ENCODE measurements at regions not wholly inside any gene's neighbourhood (a gene's known extent, or its start where the extent isn't known, plus 50 kb on each side); places are given as distances from the start of the nearest gene placed in this dataset.

GRCh38 chr1:228683428-228683827, 51.9 kb upstream of the RHOU start (continued):
- TF ChIP-seq IRF3 (IDR thresholded peaks at IDR 0.05; ENCODE audit: low read depth, low read length) (no peak), GATA2 (CRISPR knock-in tag; IDR thresholded peaks at IDR 0.05) (no peak), TCF12 (IDR thresholded peaks at IDR 0.05) (no peak), FOXJ3 (CRISPR knock-in tag; IDR thresholded peaks at IDR 0.05) (no peak), POLR2AphosphoS5 (IDR thresholded peaks at IDR 0.05; ENCODE audit: low read depth, low read length) (no peak), NRF1 (IDR thresholded peaks at IDR 0.05; ENCODE audit: low read depth, low read length) (no peak), FOSL2 (IDR thresholded peaks at IDR 0.05; ENCODE audit: borderline replicate concordance, low read depth) (no peak), SMC3 (IDR thresholded peaks at IDR 0.05; ENCODE audit: low read depth, low read length) (no peak), USF2 (IDR thresholded peaks at IDR 0.05; ENCODE audit: borderline replicate concordance, low read depth, low read length) (no peak)

DNA sequence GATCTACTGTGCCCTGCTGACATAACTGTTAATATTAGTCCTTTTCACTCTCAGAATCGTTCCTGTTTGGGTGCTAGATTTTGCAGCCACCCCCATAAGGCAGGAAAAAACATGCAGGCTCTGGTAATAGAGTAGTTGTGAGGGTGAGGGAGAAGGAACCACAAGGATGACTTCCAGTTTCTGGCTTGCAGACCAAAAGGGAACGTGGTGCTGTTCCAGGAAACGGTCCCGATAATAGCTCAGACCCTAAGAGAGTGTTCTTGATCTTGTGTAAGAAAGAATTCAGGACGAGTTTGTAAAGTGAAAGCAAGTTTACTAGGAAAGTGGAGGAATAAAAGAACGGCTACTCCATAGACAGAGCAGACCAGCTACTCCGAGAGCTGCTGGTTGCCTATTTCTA, 50.7 kb upstream of the RHOU start:
- Histone ChIP-seq H4K20me1 (ENCODE audit: insufficient read depth) (no peaks in the 10 kb centered on the region), H3F3A (replicated peaks; ENCODE audit: insufficient read depth) (no peaks in the 10 kb centered on the region), H3K4me2 (no peak overlapping the region), H3K27ac (ENCODE audit: low read depth in 2 of 2, low read length in 1 of 2) (no peak overlapping the region), H3K4me1 (ENCODE audit: control insufficient read depth in 1 of 2, insufficient read depth in 2 of 2, low read depth in 1 of 2, low read length in 1 of 2) (no peaks in the 10 kb centered on the region), H3K79me2 (ENCODE audit: insufficient read depth) (no peaks in the 10 kb centered on the region), H3K9me2 (no peaks in the 10 kb centered on the region), H3K4me3 (ENCODE audit: low read depth in 2 of 2, low read length in 1 of 2) (no peak overlapping the region), H3K36me3 (replicated peaks in 1 of 2; ENCODE audit: control insufficient read depth in 1 of 2, insufficient read depth in 2 of 2, low read length in 1 of 2) (no peaks in the 10 kb centered on the region), H3K9ac (no peak overlapping the region), H3K27me3 (ENCODE audit: insufficient read depth) (no peaks in the 10 kb centered on the region), H3K9me3 (no peaks in the 10 kb centered on the region), H2AFZ (ENCODE audit: low read depth) (no peak overlapping the region)
- CTCF ChIA-PET = interaction anchor here (0.9 to 1.1 kb wide), 2 partner anchors 9 to 570 kb away, joined by 3 read pairs; no protein-coding TSS in a partner anchor
- no peak for DNase-seq
- POLR2A ChIA-PET = no interaction called here
- WGBS (ENCODE audit: low lambda C conversion rate) = 68% methylated on average over 7 of the region's 7 CpGs
- no peak for TF ChIP-seq TAF1 (IDR thresholded peaks at IDR 0.05; ENCODE audit: borderline replicate concordance, low read depth, low read length)
- TF ChIP-seq, protein P1, sequence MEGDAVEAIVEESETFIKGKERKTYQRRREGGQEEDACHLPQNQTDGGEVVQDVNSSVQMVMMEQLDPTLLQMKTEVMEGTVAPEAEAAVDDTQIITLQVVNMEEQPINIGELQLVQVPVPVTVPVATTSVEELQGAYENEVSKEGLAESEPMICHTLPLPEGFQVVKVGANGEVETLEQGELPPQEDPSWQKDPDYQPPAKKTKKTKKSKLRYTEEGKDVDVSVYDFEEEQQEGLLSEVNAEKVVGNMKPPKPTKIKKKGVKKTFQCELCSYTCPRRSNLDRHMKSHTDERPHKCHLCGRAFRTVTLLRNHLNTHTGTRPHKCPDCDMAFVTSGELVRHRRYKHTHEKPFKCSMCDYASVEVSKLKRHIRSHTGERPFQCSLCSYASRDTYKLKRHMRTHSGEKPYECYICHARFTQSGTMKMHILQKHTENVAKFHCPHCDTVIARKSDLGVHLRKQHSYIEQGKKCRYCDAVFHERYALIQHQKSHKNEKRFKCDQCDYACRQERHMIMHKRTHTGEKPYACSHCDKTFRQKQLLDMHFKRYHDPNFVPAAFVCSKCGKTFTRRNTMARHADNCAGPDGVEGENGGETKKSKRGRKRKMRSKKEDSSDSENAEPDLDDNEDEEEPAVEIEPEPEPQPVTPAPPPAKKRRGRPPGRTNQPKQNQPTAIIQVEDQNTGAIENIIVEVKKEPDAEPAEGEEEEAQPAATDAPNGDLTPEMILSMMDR (IDR thresholded peaks at IDR 0.05) = no peak
- TF ChIP-seq TCF12 (IDR thresholded peaks at IDR 0.05) = no peak
- TF ChIP-seq YY1 (IDR thresholded peaks at IDR 0.05; ENCODE audit: low read depth) = no peak
- TF ChIP-seq NRF1 (IDR thresholded peaks at IDR 0.05; ENCODE audit: low read depth, low read length) = no peak
- TF ChIP-seq, protein P2, sequence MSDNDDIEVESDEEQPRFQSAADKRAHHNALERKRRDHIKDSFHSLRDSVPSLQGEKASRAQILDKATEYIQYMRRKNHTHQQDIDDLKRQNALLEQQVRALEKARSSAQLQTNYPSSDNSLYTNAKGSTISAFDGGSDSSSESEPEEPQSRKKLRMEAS (IDR thresholded peaks at IDR 0.05; ENCODE audit: low read depth) = no peak
- TF ChIP-seq, protein P3, sequence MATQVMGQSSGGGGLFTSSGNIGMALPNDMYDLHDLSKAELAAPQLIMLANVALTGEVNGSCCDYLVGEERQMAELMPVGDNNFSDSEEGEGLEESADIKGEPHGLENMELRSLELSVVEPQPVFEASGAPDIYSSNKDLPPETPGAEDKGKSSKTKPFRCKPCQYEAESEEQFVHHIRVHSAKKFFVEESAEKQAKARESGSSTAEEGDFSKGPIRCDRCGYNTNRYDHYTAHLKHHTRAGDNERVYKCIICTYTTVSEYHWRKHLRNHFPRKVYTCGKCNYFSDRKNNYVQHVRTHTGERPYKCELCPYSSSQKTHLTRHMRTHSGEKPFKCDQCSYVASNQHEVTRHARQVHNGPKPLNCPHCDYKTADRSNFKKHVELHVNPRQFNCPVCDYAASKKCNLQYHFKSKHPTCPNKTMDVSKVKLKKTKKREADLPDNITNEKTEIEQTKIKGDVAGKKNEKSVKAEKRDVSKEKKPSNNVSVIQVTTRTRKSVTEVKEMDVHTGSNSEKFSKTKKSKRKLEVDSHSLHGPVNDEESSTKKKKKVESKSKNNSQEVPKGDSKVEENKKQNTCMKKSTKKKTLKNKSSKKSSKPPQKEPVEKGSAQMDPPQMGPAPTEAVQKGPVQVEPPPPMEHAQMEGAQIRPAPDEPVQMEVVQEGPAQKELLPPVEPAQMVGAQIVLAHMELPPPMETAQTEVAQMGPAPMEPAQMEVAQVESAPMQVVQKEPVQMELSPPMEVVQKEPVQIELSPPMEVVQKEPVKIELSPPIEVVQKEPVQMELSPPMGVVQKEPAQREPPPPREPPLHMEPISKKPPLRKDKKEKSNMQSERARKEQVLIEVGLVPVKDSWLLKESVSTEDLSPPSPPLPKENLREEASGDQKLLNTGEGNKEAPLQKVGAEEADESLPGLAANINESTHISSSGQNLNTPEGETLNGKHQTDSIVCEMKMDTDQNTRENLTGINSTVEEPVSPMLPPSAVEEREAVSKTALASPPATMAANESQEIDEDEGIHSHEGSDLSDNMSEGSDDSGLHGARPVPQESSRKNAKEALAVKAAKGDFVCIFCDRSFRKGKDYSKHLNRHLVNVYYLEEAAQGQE (IDR thresholded peaks at IDR 0.05; ENCODE audit: low read depth, low read length) = no peak
- no peak for TF ChIP-seq EP300 (IDR thresholded peaks at IDR 0.05; ENCODE audit: borderline replicate concordance in 1 of 2, low read depth in 1 of 2, low read length in 1 of 2)
- no peak for TF ChIP-seq GABPA (IDR thresholded peaks at IDR 0.05; ENCODE audit: low read depth)
- no peak for TF ChIP-seq NFIC (IDR thresholded peaks at IDR 0.05; ENCODE audit: borderline replicate concordance)
- TF ChIP-seq MEF2A (IDR thresholded peaks at IDR 0.05; ENCODE audit: borderline replicate concordance, low read depth) = no peak
- TF ChIP-seq IRF3 (IDR thresholded peaks at IDR 0.05; ENCODE audit: low read depth, low read length) = no peak
- no peak for TF ChIP-seq FOXM1 (IDR thresholded peaks at IDR 0.05; ENCODE audit: low read depth)
- TF ChIP-seq RXRA (IDR thresholded peaks at IDR 0.05; ENCODE audit: borderline replicate concordance, low read depth) = no peak
- no peak for TF ChIP-seq TEAD4 (IDR thresholded peaks at IDR 0.05; ENCODE audit: borderline replicate concordance, insufficient read depth)
- no peak for TF ChIP-seq USF2 (IDR thresholded peaks at IDR 0.05; ENCODE audit: borderline replicate concordance, low read depth, low read length)
- TF ChIP-seq FOSL2 (IDR thresholded peaks at IDR 0.05; ENCODE audit: borderline replicate concordance, low read depth) = no peak

Measured in SK-N-SH (cell line).